AG04450 (cell line): ENCODE measurements at regions not wholly inside any gene's neighbourhood (a gene's known extent, or its start where the extent isn't known, plus 50 kb on each side); places are given as distances from the start of the nearest gene placed in this dataset.
"Not testable (repeated sequence)": the region's sequence is repeated elsewhere in the genome, so short reads cannot be mapped to it uniquely, and the experiment has no call there.

Experiments used
- CTCF ChIA-PET: fragments of 300-600, 350-600 bp; formaldehyde crosslinking; extraction: SDS; loops from one replicate; lab custom pipeline; 2022; ENCODE audit warnings: antibody characterized with exemption, inconsistent platforms; lab: Charles Lee
- POLR2A ChIA-PET: fragments of 350-600 bp; formaldehyde crosslinking; extraction: SDS; loops from one replicate; lab custom pipeline; 2021; ENCODE audit warnings: antibody characterized with exemption, inconsistent platforms; lab: Yijun Ruan, JAX
- DNase-seq: peaks from one replicate; pipeline ENCODE4 v3.0.0-alpha.2; 2011; ENCODE audit warnings: low read depth, low spot score
- H3K27ac ChIP-seq: one replicate; pipeline ENCODE4 v1.5.1; 2012; ENCODE audit warnings: low read depth, low read length, control low read depth
- H3K27me3 ChIP-seq: one replicate; pipeline ENCODE4 v1.6.0; 2012; ENCODE audit warnings: low read length; ENCODE audit not compliant: control insufficient read depth, insufficient read depth
- H3K4me3 ChIP-seq: 2 replicates; pipeline ENCODE4 v1.5.1; 2011; ENCODE audit warnings: mild to moderate bottlenecking, low read depth, low read length, control low read depth
- H3K9me3 ChIP-seq: 2 replicates; pipeline ENCODE4 v1.5.1; 2012; ENCODE audit warnings: low read length; ENCODE audit not compliant: control insufficient read depth, insufficient read depth
- TF ChIP-seq, protein P1 (sequence below): IDR thresholded peaks from 2 replicates; pipeline ENCODE4 v1.5.1; 2011; ENCODE audit warnings: low read depth, low read length, control low read depth, inconsistent platforms

DNA sequence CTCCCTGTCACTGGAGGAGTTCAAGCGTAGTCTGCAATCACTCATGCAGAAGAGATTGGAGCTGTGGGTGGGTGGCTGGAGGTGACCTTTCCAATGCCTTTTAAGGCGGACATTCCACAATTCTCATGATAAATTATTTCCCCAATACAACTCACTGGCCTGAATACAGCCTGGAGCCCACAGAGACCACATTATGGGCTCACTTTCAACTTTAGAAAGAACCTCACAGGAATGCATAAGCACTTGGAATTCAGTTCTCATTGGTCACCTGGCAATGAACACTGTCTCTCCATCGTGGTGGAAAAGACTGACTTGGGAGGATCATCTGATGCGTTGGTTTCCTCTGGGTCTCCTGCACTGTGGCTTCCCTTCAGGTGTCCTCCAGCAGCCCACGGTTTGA lies 151.8 kb upstream of the KCND3 start:
- no peak for DNase-seq
- TF ChIP-seq, protein P1, sequence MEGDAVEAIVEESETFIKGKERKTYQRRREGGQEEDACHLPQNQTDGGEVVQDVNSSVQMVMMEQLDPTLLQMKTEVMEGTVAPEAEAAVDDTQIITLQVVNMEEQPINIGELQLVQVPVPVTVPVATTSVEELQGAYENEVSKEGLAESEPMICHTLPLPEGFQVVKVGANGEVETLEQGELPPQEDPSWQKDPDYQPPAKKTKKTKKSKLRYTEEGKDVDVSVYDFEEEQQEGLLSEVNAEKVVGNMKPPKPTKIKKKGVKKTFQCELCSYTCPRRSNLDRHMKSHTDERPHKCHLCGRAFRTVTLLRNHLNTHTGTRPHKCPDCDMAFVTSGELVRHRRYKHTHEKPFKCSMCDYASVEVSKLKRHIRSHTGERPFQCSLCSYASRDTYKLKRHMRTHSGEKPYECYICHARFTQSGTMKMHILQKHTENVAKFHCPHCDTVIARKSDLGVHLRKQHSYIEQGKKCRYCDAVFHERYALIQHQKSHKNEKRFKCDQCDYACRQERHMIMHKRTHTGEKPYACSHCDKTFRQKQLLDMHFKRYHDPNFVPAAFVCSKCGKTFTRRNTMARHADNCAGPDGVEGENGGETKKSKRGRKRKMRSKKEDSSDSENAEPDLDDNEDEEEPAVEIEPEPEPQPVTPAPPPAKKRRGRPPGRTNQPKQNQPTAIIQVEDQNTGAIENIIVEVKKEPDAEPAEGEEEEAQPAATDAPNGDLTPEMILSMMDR, result no peak
- ChIA-PET CTCF (no interaction called here), POLR2A (no interaction called here)
- Histone ChIP-seq H3K9me3 (no peaks in the 10 kb centered on the region), H3K4me3 (no peak overlapping the region), H3K27me3 (no peaks in the 10 kb centered on the region), H3K27ac (no peak overlapping the region)

- CTCF ChIA-PET, result no interaction called here
- no peak for DNase-seq
- TF ChIP-seq, protein P1, result no peak
Observed at GRCh38 chr1:112141923-112142322, 152.5 kb upstream of the KCND3 start.

GRCh38 chr1:112143871-112144441 lies 154.5 kb upstream of the KCND3 start:
- DNase-seq, result no peak
- H3K27me3 ChIP-seq, result no peaks in the 10 kb centered on the region
- H3K4me3 ChIP-seq, result no peak overlapping the region
- H3K9me3 ChIP-seq, result no peaks in the 10 kb centered on the region
- H3K27ac ChIP-seq, result no peak overlapping the region
- TF ChIP-seq, protein P1, result no peak
- CTCF ChIA-PET, result no interaction called here
- POLR2A ChIA-PET, result no interaction called here

More at GRCh38 chr1:112141923-112142322, 152.5 kb upstream of the KCND3 start:
- no peaks in the 10 kb centered on the region for H3K9me3 ChIP-seq
- H3K27me3 ChIP-seq, result no peaks in the 10 kb centered on the region
- H3K4me3 ChIP-seq, result no peak overlapping the region
- H3K27ac ChIP-seq, result no peak overlapping the region
- POLR2A ChIA-PET, result no interaction called here

GRCh38 chr1:112144733-112145426 lies 155.4 kb upstream of the KCND3 start:
- TF ChIP-seq, protein P1, result no peak
- no peaks in the 10 kb centered on the region for H3K9me3 ChIP-seq
- H3K4me3 ChIP-seq, result no peak overlapping the region
- POLR2A ChIA-PET, result no interaction called here
- CTCF ChIA-PET, result no interaction called here
- no peak for DNase-seq
- no peaks in the 10 kb centered on the region for H3K27me3 ChIP-seq
- H3K27ac ChIP-seq, result no peak overlapping the region

GRCh38 chr1:112146201-112146715 lies 156.8 kb upstream of the KCND3 start:
- DNase-seq, result no peak
- no peak overlapping the region for H3K4me3 ChIP-seq
- CTCF ChIA-PET, result no interaction called here
- TF ChIP-seq, protein P1, result no peak
- POLR2A ChIA-PET, result no interaction called here
- no peaks in the 10 kb centered on the region for H3K27me3 ChIP-seq
- H3K27ac ChIP-seq, result no peak overlapping the region
- H3K9me3 ChIP-seq, result no peaks in the 10 kb centered on the region

DNA sequence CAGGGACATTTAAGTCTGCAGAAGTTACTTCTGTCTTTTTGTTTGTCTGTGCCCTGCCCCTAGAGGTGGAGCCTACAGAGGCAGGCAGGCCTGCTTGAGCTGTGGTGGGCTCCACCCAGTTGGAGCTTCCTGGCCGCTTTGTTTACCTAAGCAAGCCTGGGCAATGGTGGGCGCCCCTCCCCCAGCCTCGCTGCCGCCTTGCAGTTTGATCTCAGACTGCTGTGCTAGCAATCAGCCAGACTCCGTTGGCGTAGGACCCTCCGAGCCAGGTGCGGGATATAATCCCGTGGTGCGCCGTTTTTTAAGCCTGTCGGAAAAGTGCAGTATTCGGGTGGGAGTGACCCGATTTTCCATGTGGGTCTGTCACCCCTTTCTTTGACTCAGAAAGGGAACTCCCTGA lies 170.7 kb upstream of the KCND3 start:
- H3K4me3 ChIP-seq, POLR2A ChIA-PET, CTCF ChIA-PET, DNase-seq, H3K27me3 ChIP-seq, H3K27ac ChIP-seq, H3K9me3 ChIP-seq: not testable (repeated sequence)
